ENCODE measurements at regions not wholly inside any gene's neighbourhood (a gene's known extent, or its start where the extent isn't known, plus 50 kb on each side); places are given as distances from the start of the nearest gene placed in this dataset.

GRCh38 chr3:180829409-180830405 lies 82.8 kb upstream of the FXR1 start:
- H3K4me1 Mint-ChIP-seq (ENCODE audit: unreplicated experiment), result no peaks in the 10 kb centered on the region
- TF ChIP-seq, protein P1, sequence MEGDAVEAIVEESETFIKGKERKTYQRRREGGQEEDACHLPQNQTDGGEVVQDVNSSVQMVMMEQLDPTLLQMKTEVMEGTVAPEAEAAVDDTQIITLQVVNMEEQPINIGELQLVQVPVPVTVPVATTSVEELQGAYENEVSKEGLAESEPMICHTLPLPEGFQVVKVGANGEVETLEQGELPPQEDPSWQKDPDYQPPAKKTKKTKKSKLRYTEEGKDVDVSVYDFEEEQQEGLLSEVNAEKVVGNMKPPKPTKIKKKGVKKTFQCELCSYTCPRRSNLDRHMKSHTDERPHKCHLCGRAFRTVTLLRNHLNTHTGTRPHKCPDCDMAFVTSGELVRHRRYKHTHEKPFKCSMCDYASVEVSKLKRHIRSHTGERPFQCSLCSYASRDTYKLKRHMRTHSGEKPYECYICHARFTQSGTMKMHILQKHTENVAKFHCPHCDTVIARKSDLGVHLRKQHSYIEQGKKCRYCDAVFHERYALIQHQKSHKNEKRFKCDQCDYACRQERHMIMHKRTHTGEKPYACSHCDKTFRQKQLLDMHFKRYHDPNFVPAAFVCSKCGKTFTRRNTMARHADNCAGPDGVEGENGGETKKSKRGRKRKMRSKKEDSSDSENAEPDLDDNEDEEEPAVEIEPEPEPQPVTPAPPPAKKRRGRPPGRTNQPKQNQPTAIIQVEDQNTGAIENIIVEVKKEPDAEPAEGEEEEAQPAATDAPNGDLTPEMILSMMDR (IDR thresholded peaks at IDR 0.05), result no peak
- no peak overlapping the region for H3K4me3 Mint-ChIP-seq (ENCODE audit: unreplicated experiment)
- no peak overlapping the region for H3K27ac Mint-ChIP-seq (ENCODE audit: unreplicated experiment)
- DNase-seq (ENCODE audit: extremely low spot score, unreplicated experiment), result no peak
- no peaks in the 10 kb centered on the region for H3K36me3 Mint-ChIP-seq (ENCODE audit: unreplicated experiment)
- no peaks in the 10 kb centered on the region for H3K9me3 Mint-ChIP-seq (ENCODE audit: unreplicated experiment)
- H3K27me3 Mint-ChIP-seq (ENCODE audit: unreplicated experiment), result no peaks in the 10 kb centered on the region

DNA sequence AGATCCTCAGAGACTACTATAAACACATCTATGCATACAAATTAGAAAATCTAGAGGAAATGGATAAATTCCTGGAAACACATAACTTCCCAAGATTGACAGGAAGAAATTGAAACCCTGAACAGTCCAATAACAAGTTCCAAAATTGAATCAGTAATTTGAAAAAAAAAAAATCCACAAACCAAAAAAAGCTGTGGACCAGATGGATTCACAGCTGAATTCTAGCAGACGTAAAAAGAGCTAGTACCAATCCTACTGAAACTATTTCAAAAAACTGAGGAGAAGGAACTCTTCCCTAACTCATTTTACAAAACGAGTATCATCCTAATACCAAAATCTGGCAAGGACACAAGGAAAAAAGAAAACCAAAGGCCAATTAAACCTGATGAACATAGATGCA lies 77.0 kb upstream of the FXR1 start:
- H3K9me3 Mint-ChIP-seq (ENCODE audit: unreplicated experiment), result no peaks in the 10 kb centered on the region
- H3K4me3 Mint-ChIP-seq (ENCODE audit: unreplicated experiment), result no peak overlapping the region
- DNase-seq (ENCODE audit: extremely low spot score, unreplicated experiment), result no peak
- no peak overlapping the region for H3K27ac Mint-ChIP-seq (ENCODE audit: unreplicated experiment)
- H3K27me3 Mint-ChIP-seq (ENCODE audit: unreplicated experiment), result no peaks in the 10 kb centered on the region
- no peaks in the 10 kb centered on the region for H3K36me3 Mint-ChIP-seq (ENCODE audit: unreplicated experiment)
- TF ChIP-seq, protein P1 (IDR thresholded peaks at IDR 0.05), result no peak
- no peaks in the 10 kb centered on the region for H3K4me1 Mint-ChIP-seq (ENCODE audit: unreplicated experiment)

DNA sequence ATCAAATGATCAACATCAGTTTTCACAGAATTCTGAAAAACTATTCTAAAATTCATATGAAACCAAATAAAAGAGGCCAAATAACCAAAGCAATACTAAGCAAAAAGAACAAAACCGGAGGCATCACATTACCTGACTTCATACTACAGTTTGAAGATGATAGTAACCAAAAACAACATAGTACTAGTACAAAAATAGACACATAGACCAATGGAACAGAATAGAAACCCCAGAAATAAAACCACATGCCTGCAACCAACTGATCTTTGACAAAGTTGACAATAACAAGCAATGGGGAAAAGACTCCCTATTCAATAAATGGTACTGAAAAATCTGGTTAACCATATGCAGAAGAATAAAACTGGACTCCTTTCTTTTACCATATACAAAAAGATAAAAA lies 75.7 kb upstream of the FXR1 start:
- no peaks in the 10 kb centered on the region for H3K9me3 Mint-ChIP-seq (ENCODE audit: unreplicated experiment)
- H3K27ac Mint-ChIP-seq (ENCODE audit: unreplicated experiment), result no peak overlapping the region

GRCh38 chr3:180854887-180855286 lies 57.6 kb upstream of the FXR1 start:
- TF ChIP-seq, protein P1 (IDR thresholded peaks at IDR 0.05), result no peak
- Mint-ChIP-seq H3K9me3 (ENCODE audit: unreplicated experiment) (no peaks in the 10 kb centered on the region), H3K27me3 (ENCODE audit: unreplicated experiment) (peaks cover 4% of the 10 kb centered on the region), H3K4me1 (ENCODE audit: unreplicated experiment) (no peaks in the 10 kb centered on the region), H3K4me3 (ENCODE audit: unreplicated experiment) (no peak overlapping the region), H3K36me3 (ENCODE audit: unreplicated experiment) (no peaks in the 10 kb centered on the region), H3K27ac (ENCODE audit: unreplicated experiment) (no peak overlapping the region)
- no peak for DNase-seq (ENCODE audit: extremely low spot score, unreplicated experiment)

More for the DNA sequence above, 75.7 kb upstream of the FXR1 start:
- no peaks in the 10 kb centered on the region for H3K27me3 Mint-ChIP-seq (ENCODE audit: unreplicated experiment)
- H3K36me3 Mint-ChIP-seq (ENCODE audit: unreplicated experiment), result no peaks in the 10 kb centered on the region
- TF ChIP-seq, protein P1 (IDR thresholded peaks at IDR 0.05), result no peak
- H3K4me3 Mint-ChIP-seq (ENCODE audit: unreplicated experiment), result no peak overlapping the region
- DNase-seq (ENCODE audit: extremely low spot score, unreplicated experiment), result no peak
- H3K4me1 Mint-ChIP-seq (ENCODE audit: unreplicated experiment), result no peaks in the 10 kb centered on the region

DNA sequence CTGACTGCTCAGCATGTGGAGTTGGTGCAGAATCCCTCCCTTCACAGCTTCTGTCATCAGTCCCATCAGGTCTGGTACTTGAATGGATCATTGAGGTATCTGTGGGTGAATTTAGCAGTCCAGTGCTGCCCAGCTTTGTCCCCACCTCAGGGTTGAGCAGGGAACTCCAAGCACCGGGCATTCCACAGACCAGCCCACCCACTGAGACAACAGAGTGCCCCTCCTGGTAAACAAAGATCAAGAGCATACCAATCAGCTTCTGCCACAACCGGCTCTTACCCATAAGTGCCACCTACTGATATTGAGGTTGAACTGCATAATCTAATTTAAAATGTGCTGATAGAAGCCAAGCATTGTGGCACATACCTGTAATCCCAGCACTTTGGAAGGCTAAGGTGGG lies 57.1 kb upstream of the FXR1 start:
- H3K4me1 Mint-ChIP-seq (ENCODE audit: unreplicated experiment), result no peaks in the 10 kb centered on the region
- H3K36me3 Mint-ChIP-seq (ENCODE audit: unreplicated experiment), result no peaks in the 10 kb centered on the region
- no peak for DNase-seq (ENCODE audit: extremely low spot score, unreplicated experiment)
- no peak overlapping the region for H3K4me3 Mint-ChIP-seq (ENCODE audit: unreplicated experiment)
- no peaks in the 10 kb centered on the region for H3K9me3 Mint-ChIP-seq (ENCODE audit: unreplicated experiment)
- H3K27ac Mint-ChIP-seq (ENCODE audit: unreplicated experiment), result no peak overlapping the region
- TF ChIP-seq, protein P1 (IDR thresholded peaks at IDR 0.05), result peak; percentile 13
- H3K27me3 Mint-ChIP-seq (ENCODE audit: unreplicated experiment), result peaks cover 4% of the 10 kb centered on the region

Data from osteocyte (in vitro differentiated cells).